Testis (tissue), 2 donors: ENCODE measurements at regions not wholly inside any gene's neighbourhood (a gene's known extent, or its start where the extent isn't known, plus 50 kb on each side); places are given as distances from the start of the nearest gene placed in this dataset.

Experiments
- DNase-seq: peaks from one replicate; pipeline ENCODE4 v3.0.0-alpha.2; 2019
- H3K27ac ChIP-seq, 2 donors: fragments of 200-600 bp; sonication (generic); one replicate each; pipeline ENCODE4 v1.5.1; 2019
- H3K27me3 ChIP-seq: fragments of 200-600 bp; sonication (generic); one replicate; pipeline ENCODE4 v1.5.1; 2019
- H3K36me3 ChIP-seq: fragments of 200-600 bp; sonication (generic); one replicate; pipeline ENCODE4 v1.5.1; 2017; ENCODE audit warnings: low read depth; ENCODE audit errors: missing control alignments
- H3K4me1 ChIP-seq: fragments of 200-600 bp; sonication (generic); one replicate; pipeline ENCODE4 v1.5.1; 2019
- H3K4me3 ChIP-seq, 2 donors: fragments of 200-600 bp; sonication (generic); one replicate each; pipeline ENCODE4 v1.5.1; 2017 to 2019
- H3K9me3 ChIP-seq: fragments of 200-600 bp; sonication (generic); one replicate; pipeline ENCODE4 v1.5.1; 2017
- CTCF ChIP-seq, 3 experiments: fragments of 450-650 bp in 2 of 3; fragments of 200-600 bp in 1 of 3; sonication (generic) in 1 of 3; IDR thresholded peaks; one replicate each; pipeline ENCODE4 v1.5.1; 2016 to 2019; ENCODE audit warnings: antibody characterized with exemption in 3 of 3, mild to moderate bottlenecking in 2 of 3, moderate library complexity in 1 of 3
- POLR2A ChIP-seq: fragments of 450-650 bp; IDR thresholded peaks from one replicate; pipeline ENCODE4 v1.6.1; 2017; ENCODE audit warnings: antibody characterized with exemption, mild to moderate bottlenecking, moderate library complexity
- WGBS, 2 donors: methylation state at CpG; one replicate each; pipeline ENCODE4 v1.1.5; 2018; 5-methylcytosine and 5-hydroxymethylcytosine counted together
- intact Hi-C: fragments of 100-400 bp; cut with DNase I; formaldehyde crosslinking; loops from one replicate; pipeline ENCODE4 v1.15.1; 2023; ENCODE audit warnings: low total_unique reads

- Histone ChIP-seq H3K4me1 (no peaks in the 10 kb centered on the region), H3K4me3 (no peak overlapping the region), H3K36me3 (no peaks in the 10 kb centered on the region), H3K27me3 (no peaks in the 10 kb centered on the region), H3K9me3 (no peaks in the 10 kb centered on the region), H3K27ac (no peak overlapping the region)
- intact Hi-C loops = no loop called here
- TF ChIP-seq POLR2A = no peak
- no peak for TF ChIP-seq CTCF (IDR thresholded peaks at IDR 0.05)
- DNase-seq = no peak
These were observed 176.1 kb downstream of the KTN1 start for GRCh38 chr14:55756078-55756477.

- Histone ChIP-seq H3K36me3 (no peaks in the 10 kb centered on the region), H3K27ac (no peak overlapping the region), H3K4me1 (no peaks in the 10 kb centered on the region), H3K4me3 (no peak overlapping the region), H3K9me3 (no peaks in the 10 kb centered on the region), H3K27me3 (no peaks in the 10 kb centered on the region)
- WGBS, 2 donors = 95 to 96% methylated on average over 2 of the region's 2 CpGs
- DNase-seq = no peak
- intact Hi-C loops = no loop called here
- TF ChIP-seq POLR2A (no peak), CTCF (IDR thresholded peaks at IDR 0.05) (no peak)
These were observed 176.6 kb downstream of the KTN1 start for GRCh38 chr14:55756557-55756956.

GRCh38 chr14:55758796-55759195 lies 178.8 kb downstream of the KTN1 start:
- Histone ChIP-seq H3K9me3 (no peaks in the 10 kb centered on the region), H3K27ac (no peak overlapping the region), H3K36me3 (no peaks in the 10 kb centered on the region), H3K4me1 (no peaks in the 10 kb centered on the region), H3K27me3 (no peaks in the 10 kb centered on the region), H3K4me3 (no peak overlapping the region)
- TF ChIP-seq CTCF (IDR thresholded peaks at IDR 0.05) (no peak), POLR2A (no peak)
- intact Hi-C loops = no loop called here
- WGBS, 2 donors = 86 to 87% methylated on average over 1 of the region's 1 CpG
- DNase-seq = no peak

GRCh38 chr14:55760789-55761566 lies 181.0 kb downstream of the KTN1 start:
- WGBS, 2 donors = 94% methylated on average over 14 of the region's 14 CpGs
- no peaks in the 10 kb centered on the region for H3K27me3 ChIP-seq
- H3K4me1 ChIP-seq = no peaks in the 10 kb centered on the region
- TF ChIP-seq POLR2A = no peak
- TF ChIP-seq CTCF (IDR thresholded peaks at IDR 0.05) = no peak
- H3K9me3 ChIP-seq = no peaks in the 10 kb centered on the region
- no peak overlapping the region for H3K4me3 ChIP-seq
- no peaks in the 10 kb centered on the region for H3K36me3 ChIP-seq
- intact Hi-C loops = no loop called here
- no peak for DNase-seq
- H3K27ac ChIP-seq = no peak overlapping the region

- no peaks in the 10 kb centered on the region for H3K27me3 ChIP-seq
- H3K27ac ChIP-seq = no peak overlapping the region
- no peak overlapping the region for H3K4me3 ChIP-seq
- H3K36me3 ChIP-seq = no peaks in the 10 kb centered on the region
- no peaks in the 10 kb centered on the region for H3K4me1 ChIP-seq
- TF ChIP-seq POLR2A = no peak
- intact Hi-C loops = no loop called here
- H3K9me3 ChIP-seq = no peaks in the 10 kb centered on the region
- DNase-seq = no peak
- 91 to 100% methylated on average over 1 of the region's 1 CpG for WGBS, 2 donors
These were observed 181.6 kb downstream of the KTN1 start for GRCh38 chr14:55761651-55762050.
